ENCODE measurements at regions not wholly inside any gene's neighbourhood (a gene's known extent, or its start where the extent isn't known, plus 50 kb on each side); places are given as distances from the start of the nearest gene placed in this dataset.

- H3K9me3 ChIP-seq, result no peaks in the 10 kb centered on the region
- TF ChIP-seq POLR2A (IDR thresholded peaks at IDR 0.05; ENCODE audit: low read depth) (no peak), POLR2AphosphoS5 (IDR thresholded peaks at IDR 0.05) (no peak), CTCF (IDR thresholded peaks at IDR 0.05) (no peak), EP300 (IDR thresholded peaks at IDR 0.05) (no peak)
- 59% methylated on average over 4 of the region's 4 CpGs for WGBS
- peaks cover 0 to 12% (median 0%) of the 10 kb centered on the region in 4 donors for H3K4me1 ChIP-seq
- no peaks in the 10 kb centered on the region for H3K27me3 ChIP-seq
- no peaks in the 10 kb centered on the region for H3K36me3 ChIP-seq
- intact Hi-C loops (cut with DNase I), result no loop called here
- H3K27ac ChIP-seq (replicated peaks in 1 of 4), result no peak overlapping the region
- no peak for DNase-seq (ENCODE audit: extremely low spot score)
- H3K4me3 ChIP-seq, result no peak overlapping the region
Observed at GRCh38 chr18:21928925-21929324, 188.3 kb downstream of the MIB1 start.

- peaks cover 0 to 12% (median 0%) of the 10 kb centered on the region in 4 donors for H3K4me1 ChIP-seq
- 54% methylated on average over 6 of the region's 6 CpGs for WGBS
- H3K27me3 ChIP-seq, result no peaks in the 10 kb centered on the region
- no peaks in the 10 kb centered on the region for H3K36me3 ChIP-seq
- no peak overlapping the region for H3K4me3 ChIP-seq
- DNase-seq (ENCODE audit: extremely low spot score), result no peak
- H3K9me3 ChIP-seq, result no peaks in the 10 kb centered on the region
- no peak for TF ChIP-seq EP300 (IDR thresholded peaks at IDR 0.05)
- TF ChIP-seq POLR2AphosphoS5 (IDR thresholded peaks at IDR 0.05), result no peak
- no peak for TF ChIP-seq POLR2A (IDR thresholded peaks at IDR 0.05; ENCODE audit: low read depth)
- no peak for TF ChIP-seq CTCF (IDR thresholded peaks at IDR 0.05)
- H3K27ac ChIP-seq (replicated peaks in 1 of 4), result no peak overlapping the region
- intact Hi-C loops (cut with DNase I), result no loop called here
Observed at GRCh38 chr18:21930177-21930576, 189.6 kb downstream of the MIB1 start.

- TF ChIP-seq EP300 (IDR thresholded peaks at IDR 0.05) (no peak), POLR2AphosphoS5 (IDR thresholded peaks at IDR 0.05) (no peak), CTCF (IDR thresholded peaks at IDR 0.05) (no peak), POLR2A (IDR thresholded peaks at IDR 0.05; ENCODE audit: low read depth) (no peak)
- Histone ChIP-seq H3K4me3 (no peak overlapping the region), H3K27me3 (no peaks in the 10 kb centered on the region), H3K9me3 (no peaks in the 10 kb centered on the region), H3K36me3 (no peaks in the 10 kb centered on the region), H3K4me1 (peaks cover 0 to 12% (median 0%) of the 10 kb centered on the region in 4 donors), H3K27ac (replicated peaks in 1 of 4) (no peak overlapping the region)
- intact Hi-C loops (cut with DNase I), result no loop called here
- 82% methylated on average over 8 of the region's 10 CpGs for WGBS
- no peak for DNase-seq (ENCODE audit: extremely low spot score)
Observed at GRCh38 chr18:21933931-21934765, 193.6 kb downstream of the MIB1 start.

GRCh38 chr18:21934766-21935015, 194.1 kb downstream of the MIB1 start:
- Histone ChIP-seq H3K27me3 (no peaks in the 10 kb centered on the region), H3K4me3 (no peak overlapping the region), H3K27ac (replicated peaks in 1 of 4) (no peak overlapping the region), H3K4me1 (peaks cover 0 to 12% (median 0%) of the 10 kb centered on the region in 4 donors), H3K36me3 (no peaks in the 10 kb centered on the region), H3K9me3 (no peaks in the 10 kb centered on the region)
- TF ChIP-seq POLR2A (IDR thresholded peaks at IDR 0.05; ENCODE audit: low read depth), result no peak
- TF ChIP-seq EP300 (IDR thresholded peaks at IDR 0.05), result no peak
- TF ChIP-seq CTCF (IDR thresholded peaks at IDR 0.05), result no peak
- TF ChIP-seq POLR2AphosphoS5 (IDR thresholded peaks at IDR 0.05), result no peak
- WGBS, result 84% methylated on average over 4 of the region's 4 CpGs
- intact Hi-C loops (cut with DNase I), result no loop called here
- no peak for DNase-seq (ENCODE audit: extremely low spot score)

GRCh38 chr18:21943456-21943855, 202.9 kb downstream of the MIB1 start:
- TF ChIP-seq POLR2A (IDR thresholded peaks at IDR 0.05; ENCODE audit: low read depth) (no peak), POLR2AphosphoS5 (IDR thresholded peaks at IDR 0.05) (no peak), CTCF (IDR thresholded peaks at IDR 0.05) (no peak), EP300 (IDR thresholded peaks at IDR 0.05) (no peak)
- WGBS, result 94% methylated on average over 4 of the region's 4 CpGs
- Histone ChIP-seq H3K36me3 (no peaks in the 10 kb centered on the region), H3K4me3 (no peak overlapping the region), H3K9me3 (no peaks in the 10 kb centered on the region), H3K27ac (replicated peaks in 1 of 4) (no peak overlapping the region), H3K27me3 (no peaks in the 10 kb centered on the region), H3K4me1 (no peaks in the 10 kb centered on the region)
- intact Hi-C loops (cut with DNase I), result no loop called here
- DNase-seq (ENCODE audit: extremely low spot score), result no peak

All from esophagus muscularis mucosa (tissue), 4 donors.